WERI-Rb-1 (cell line): ENCODE measurements at regions not wholly inside any gene's neighbourhood (a gene's known extent, or its start where the extent isn't known, plus 50 kb on each side); places are given as distances from the start of the nearest gene placed in this dataset.

Experiments
- DNase-seq: peaks from one replicate; pipeline ENCODE4 v3.0.0-alpha.2; 2020
- H3K27ac ChIP-seq: fragments of 250-450 bp; sonication (Bioruptor Pico); 2 replicates; pipeline ENCODE4 v1.5.1; 2020; ENCODE audit warnings: mild to moderate bottlenecking, moderate library complexity
- H3K27me3 ChIP-seq: fragments of 250-450 bp; sonication (Bioruptor Pico); 2 replicates; pipeline ENCODE4 v1.5.1; 2021; ENCODE audit warnings: mild to moderate bottlenecking, low read depth, moderate library complexity; ENCODE audit not compliant: insufficient read depth, severe bottlenecking
- H3K36me3 ChIP-seq: fragments of 250-450 bp; sonication (Bioruptor Pico); 2 replicates; pipeline ENCODE4 v1.5.1; 2020; ENCODE audit warnings: mild to moderate bottlenecking, moderate library complexity
- H3K4me3 ChIP-seq: 2 replicates; pipeline ENCODE4 v1.5.1; 2011; ENCODE audit warnings: low read depth, mild to moderate bottlenecking, control low read depth, low read length
- H3K9me3 ChIP-seq: fragments of 250-450 bp; sonication (Bioruptor Pico); 2 replicates; pipeline ENCODE4 v1.5.1; 2021; ENCODE audit warnings: mild to moderate bottlenecking, moderate library complexity; ENCODE audit not compliant: severe bottlenecking
- CTCF ChIP-seq: IDR thresholded peaks from 2 replicates; pipeline ENCODE4 v1.5.1; 2011; ENCODE audit warnings: low read depth, mild to moderate bottlenecking, control low read depth, inconsistent platforms, low read length

GRCh38 chr3:42037318-42037945, 53.7 kb upstream of the TRAK1 start:
- H3K9me3 ChIP-seq: no peaks in the 10 kb centered on the region
- DNase-seq: no peak
- H3K4me3 ChIP-seq: no peak overlapping the region
- no peak for TF ChIP-seq CTCF
- H3K36me3 ChIP-seq: peaks cover 14% of the 10 kb centered on the region
- no peaks in the 10 kb centered on the region for H3K27me3 ChIP-seq
- no peak overlapping the region for H3K27ac ChIP-seq

GRCh38 chr3:42036483-42036823, 54.7 kb upstream of the TRAK1 start:
- no peak for TF ChIP-seq CTCF
- no peak for DNase-seq
- Histone ChIP-seq H3K27ac (no peak overlapping the region), H3K9me3 (no peaks in the 10 kb centered on the region), H3K4me3 (no peak overlapping the region), H3K36me3 (peaks cover 14% of the 10 kb centered on the region), H3K27me3 (no peaks in the 10 kb centered on the region)

GRCh38 chr3:42035816-42036482, 55.2 kb upstream of the TRAK1 start:
- Histone ChIP-seq H3K27me3 (no peaks in the 10 kb centered on the region), H3K36me3 (peaks cover 14% of the 10 kb centered on the region), H3K9me3 (no peaks in the 10 kb centered on the region), H3K27ac (no peak overlapping the region), H3K4me3 (no peak overlapping the region)
- no peak for TF ChIP-seq CTCF
- no peak for DNase-seq

- H3K36me3 ChIP-seq: peaks cover 14% of the 10 kb centered on the region
- TF ChIP-seq CTCF: no peak
- no peaks in the 10 kb centered on the region for H3K9me3 ChIP-seq
- no peak for DNase-seq
- no peak overlapping the region for H3K27ac ChIP-seq
- H3K27me3 ChIP-seq: no peaks in the 10 kb centered on the region
- no peak overlapping the region for H3K4me3 ChIP-seq
Observed at GRCh38 chr3:42035007-42035406, 56.1 kb upstream of the TRAK1 start.

- Histone ChIP-seq H3K27me3 (no peaks in the 10 kb centered on the region), H3K27ac (no peak overlapping the region), H3K4me3 (no peak overlapping the region), H3K36me3 (peaks cover 14% of the 10 kb centered on the region), H3K9me3 (no peaks in the 10 kb centered on the region)
- no peak for DNase-seq
- TF ChIP-seq CTCF: no peak
Observed at GRCh38 chr3:42033741-42034140, 57.4 kb upstream of the TRAK1 start.
